IPS-20b (cell line): ENCODE measurements at regions not wholly inside any gene's neighbourhood (a gene's known extent, or its start where the extent isn't known, plus 50 kb on each side); places are given as distances from the start of the nearest gene placed in this dataset.
"Not testable (repeated sequence)": the region's sequence is repeated elsewhere in the genome, so short reads cannot be mapped to it uniquely, and the experiment has no call there.

Source experiments
- H3K27ac ChIP-seq: one replicate; pipeline ENCODE4 v1.5.1; 2013; ENCODE audit warnings: low read length
- H3K27me3 ChIP-seq: 2 replicates; pipeline ENCODE4 v1.6.1; 2013; ENCODE audit warnings: mild to moderate bottlenecking, low read length, inconsistent platforms; ENCODE audit not compliant: insufficient read depth
- H3K36me3 ChIP-seq: 2 replicates; pipeline ENCODE4 v1.6.1; 2013; ENCODE audit warnings: low read depth, mild to moderate bottlenecking, inconsistent platforms, low read length, moderate library complexity; ENCODE audit not compliant: insufficient read depth
- H3K4me1 ChIP-seq: 2 replicates; pipeline ENCODE4 v1.6.1; 2013; ENCODE audit warnings: mild to moderate bottlenecking, control low read depth, inconsistent platforms, low read length, moderate library complexity; ENCODE audit not compliant: insufficient read depth
- H3K4me3 ChIP-seq: 2 replicates; pipeline ENCODE4 v1.5.1; 2013; ENCODE audit warnings: mild to moderate bottlenecking, low read length, inconsistent platforms
- H3K9ac ChIP-seq: 2 replicates; pipeline ENCODE4 v1.6.1; 2013; ENCODE audit warnings: low read depth, mild to moderate bottlenecking, inconsistent platforms, low read length, moderate library complexity
- H3K9me3 ChIP-seq: 2 replicates; pipeline ENCODE4 v1.6.1; 2013; ENCODE audit warnings: mild to moderate bottlenecking, low read depth, low read length, inconsistent platforms; ENCODE audit not compliant: insufficient read depth

- Histone ChIP-seq H3K36me3 (no peaks in the 10 kb centered on the region), H3K4me3 (no peak overlapping the region), H3K4me1 (no peaks in the 10 kb centered on the region), H3K27ac (no peak overlapping the region), H3K9ac (no peak overlapping the region), H3K27me3 (no peaks in the 10 kb centered on the region), H3K9me3 (no peaks in the 10 kb centered on the region)
Observed at GRCh38 chr2:176910828-176911227, 301.8 kb upstream of the HNRNPA3 start.

GRCh38 chr2:176913955-176914354 lies 298.6 kb upstream of the HNRNPA3 start:
- Histone ChIP-seq H3K4me1 (no peaks in the 10 kb centered on the region), H3K27me3 (no peaks in the 10 kb centered on the region), H3K4me3 (no peak overlapping the region), H3K9ac (no peak overlapping the region), H3K36me3 (no peaks in the 10 kb centered on the region), H3K27ac (no peak overlapping the region), H3K9me3 (no peaks in the 10 kb centered on the region)

GRCh38 chr2:176914371-176914770 lies 298.2 kb upstream of the HNRNPA3 start:
- Histone ChIP-seq H3K4me3 (no peak overlapping the region), H3K9me3 (no peaks in the 10 kb centered on the region), H3K36me3 (no peaks in the 10 kb centered on the region), H3K27me3 (no peaks in the 10 kb centered on the region), H3K27ac (no peak overlapping the region), H3K9ac (no peak overlapping the region), H3K4me1 (no peaks in the 10 kb centered on the region)

GRCh38 chr2:176922545-176922944 lies 290.0 kb upstream of the HNRNPA3 start:
- H3K9ac ChIP-seq, H3K27me3 ChIP-seq, H3K27ac ChIP-seq, H3K4me1 ChIP-seq, H3K36me3 ChIP-seq, H3K4me3 ChIP-seq, H3K9me3 ChIP-seq: not testable (repeated sequence)

- H3K9ac ChIP-seq = no peak overlapping the region
- H3K27me3 ChIP-seq = no peaks in the 10 kb centered on the region
Observed at GRCh38 chr2:176923205-176923604, 289.4 kb upstream of the HNRNPA3 start.

GRCh38 chr2:176924909-176925534 lies 287.6 kb upstream of the HNRNPA3 start:
- peaks cover 7% of the 10 kb centered on the region; the same call in 1 of the 2 replicates for H3K9me3 ChIP-seq
- H3K27me3 ChIP-seq = no peaks in the 10 kb centered on the region
- no peak overlapping the region for H3K27ac ChIP-seq
- no peaks in the 10 kb centered on the region for H3K36me3 ChIP-seq
- H3K4me3 ChIP-seq = no peak overlapping the region
- H3K9ac ChIP-seq = no peak overlapping the region
- H3K4me1 ChIP-seq = no peaks in the 10 kb centered on the region

More at GRCh38 chr2:176923205-176923604, 289.4 kb upstream of the HNRNPA3 start:
- H3K9me3 ChIP-seq = peaks cover 7% of the 10 kb centered on the region; the same call in 1 of the 2 replicates
- H3K27ac ChIP-seq = no peak overlapping the region
- H3K4me3 ChIP-seq = no peak overlapping the region
- H3K4me1 ChIP-seq = no peaks in the 10 kb centered on the region
- no peaks in the 10 kb centered on the region for H3K36me3 ChIP-seq

GRCh38 chr2:176926453-176926852 lies 286.1 kb upstream of the HNRNPA3 start:
- peaks cover 7% of the 10 kb centered on the region; the same call in 1 of the 2 replicates for H3K9me3 ChIP-seq
- H3K4me1 ChIP-seq = no peaks in the 10 kb centered on the region
- H3K9ac ChIP-seq = no peak overlapping the region
- H3K27ac ChIP-seq = no peak overlapping the region
- H3K27me3 ChIP-seq = no peaks in the 10 kb centered on the region
- no peaks in the 10 kb centered on the region for H3K36me3 ChIP-seq
- H3K4me3 ChIP-seq = no peak overlapping the region

- H3K36me3 ChIP-seq, H3K27ac ChIP-seq, H3K27me3 ChIP-seq, H3K4me1 ChIP-seq, H3K4me3 ChIP-seq, H3K9me3 ChIP-seq, H3K9ac ChIP-seq: not testable (repeated sequence)
Observed at GRCh38 chr2:176929387-176929786, 283.2 kb upstream of the HNRNPA3 start.

GRCh38 chr2:176931588-176932563 lies 280.7 kb upstream of the HNRNPA3 start:
- Histone ChIP-seq H3K27me3 (no peaks in the 10 kb centered on the region), H3K4me3 (no peak overlapping the region), H3K4me1 (peaks cover 4% of the 10 kb centered on the region), H3K27ac (no peak overlapping the region), H3K9ac (no peak overlapping the region), H3K36me3 (no peaks in the 10 kb centered on the region), H3K9me3 (0 out of 2 replicates have a peak, but pooled peaks cover under 1% of the 10 kb centered on the region)

- H3K36me3 ChIP-seq = no peaks in the 10 kb centered on the region
- no peak overlapping the region for H3K4me3 ChIP-seq
- no peak overlapping the region for H3K27ac ChIP-seq
- H3K27me3 ChIP-seq = no peaks in the 10 kb centered on the region
- H3K4me1 ChIP-seq = peaks cover 4% of the 10 kb centered on the region
- no peak overlapping the region for H3K9ac ChIP-seq
- H3K9me3 ChIP-seq = no peaks in the 10 kb centered on the region
Observed at GRCh38 chr2:176934131-176934530, 278.5 kb upstream of the HNRNPA3 start.

GRCh38 chr2:176934869-176935415 lies 277.7 kb upstream of the HNRNPA3 start:
- H3K27ac ChIP-seq = no peak overlapping the region

More at GRCh38 chr2:176934869-176935415, 277.7 kb upstream of the HNRNPA3 start:
- no peaks in the 10 kb centered on the region for H3K36me3 ChIP-seq
- H3K27me3 ChIP-seq = no peaks in the 10 kb centered on the region
- H3K9ac ChIP-seq = no peak overlapping the region
- no peak overlapping the region for H3K4me3 ChIP-seq
- H3K4me1 ChIP-seq = peaks cover 4% of the 10 kb centered on the region
- no peaks in the 10 kb centered on the region for H3K9me3 ChIP-seq
